Neural progenitor cell (in vitro differentiated cells): ENCODE measurements at regions not wholly inside any gene's neighbourhood (a gene's known extent, or its start where the extent isn't known, plus 50 kb on each side); places are given as distances from the start of the nearest gene placed in this dataset.

ENCODE experiments used
- CTCF ChIP-seq: fragments of 200-600 bp; sonication (generic); IDR thresholded peaks from 2 replicates; pipeline ENCODE4 v1.5.1; 2017; ENCODE audit warnings: antibody characterized with exemption, mild to moderate bottlenecking
- EZH2phosphoT487 ChIP-seq: fragments of 200-600 bp; sonication (generic); IDR thresholded peaks from 2 replicates; pipeline ENCODE4 v1.6.1; 2017; ENCODE audit warnings: antibody characterized with exemption

- TF ChIP-seq CTCF (no peak), EZH2phosphoT487 (no peak)
Observed at GRCh38 chr5:166433679-166434078, 1857.8 kb upstream of the WWC1 start.
